ENCODE measurements at regions not wholly inside any gene's neighbourhood (a gene's known extent, or its start where the extent isn't known, plus 50 kb on each side); places are given as distances from the start of the nearest gene placed in this dataset.

DNA sequence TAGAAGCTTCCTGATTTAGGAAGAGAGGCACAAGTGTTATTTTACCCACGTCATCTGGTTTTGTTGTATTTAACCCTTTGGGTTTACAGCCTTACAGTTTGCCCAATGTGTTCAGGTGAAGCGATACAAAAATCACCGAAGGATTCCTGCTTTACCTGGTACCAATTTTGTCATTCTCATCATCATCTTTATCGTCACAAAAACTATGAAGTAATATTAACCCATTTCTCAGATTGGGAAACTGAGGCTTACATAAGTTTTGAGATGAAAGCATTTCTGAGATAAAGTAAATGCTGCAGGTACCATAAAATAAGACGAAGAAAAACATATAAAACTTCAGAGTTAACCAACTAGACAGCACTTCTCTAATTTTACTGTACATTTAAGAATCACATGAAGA lies 370.6 kb upstream of the OR4E1 start:
- in situ Hi-C loops (cut with MboI; ENCODE audit: low pct_unique_long_range_greater_than_20kb, low sequenced_read_pairs, unreplicated experiment) = no loop called here
- no peak for DNase-seq (ENCODE audit: low spot score)
- TF ChIP-seq, protein P1, sequence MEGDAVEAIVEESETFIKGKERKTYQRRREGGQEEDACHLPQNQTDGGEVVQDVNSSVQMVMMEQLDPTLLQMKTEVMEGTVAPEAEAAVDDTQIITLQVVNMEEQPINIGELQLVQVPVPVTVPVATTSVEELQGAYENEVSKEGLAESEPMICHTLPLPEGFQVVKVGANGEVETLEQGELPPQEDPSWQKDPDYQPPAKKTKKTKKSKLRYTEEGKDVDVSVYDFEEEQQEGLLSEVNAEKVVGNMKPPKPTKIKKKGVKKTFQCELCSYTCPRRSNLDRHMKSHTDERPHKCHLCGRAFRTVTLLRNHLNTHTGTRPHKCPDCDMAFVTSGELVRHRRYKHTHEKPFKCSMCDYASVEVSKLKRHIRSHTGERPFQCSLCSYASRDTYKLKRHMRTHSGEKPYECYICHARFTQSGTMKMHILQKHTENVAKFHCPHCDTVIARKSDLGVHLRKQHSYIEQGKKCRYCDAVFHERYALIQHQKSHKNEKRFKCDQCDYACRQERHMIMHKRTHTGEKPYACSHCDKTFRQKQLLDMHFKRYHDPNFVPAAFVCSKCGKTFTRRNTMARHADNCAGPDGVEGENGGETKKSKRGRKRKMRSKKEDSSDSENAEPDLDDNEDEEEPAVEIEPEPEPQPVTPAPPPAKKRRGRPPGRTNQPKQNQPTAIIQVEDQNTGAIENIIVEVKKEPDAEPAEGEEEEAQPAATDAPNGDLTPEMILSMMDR (IDR thresholded peaks at IDR 0.05; ENCODE audit: extremely low read depth, insufficient read depth, missing control alignments) = no peak

DNA sequence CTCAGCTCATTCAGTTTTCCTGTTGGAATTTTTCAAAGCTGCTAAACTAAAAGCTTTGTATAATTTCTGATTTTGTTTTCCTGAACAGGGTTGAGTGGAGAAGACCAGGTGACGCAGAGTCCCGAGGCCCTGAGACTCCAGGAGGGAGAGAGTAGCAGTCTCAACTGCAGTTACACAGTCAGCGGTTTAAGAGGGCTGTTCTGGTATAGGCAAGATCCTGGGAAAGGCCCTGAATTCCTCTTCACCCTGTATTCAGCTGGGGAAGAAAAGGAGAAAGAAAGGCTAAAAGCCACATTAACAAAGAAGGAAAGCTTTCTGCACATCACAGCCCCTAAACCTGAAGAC lies 367.1 kb upstream of the OR4E1 start:
- TF ChIP-seq, protein P1 (IDR thresholded peaks at IDR 0.05; ENCODE audit: extremely low read depth, insufficient read depth, missing control alignments) = no peak
- in situ Hi-C loops (cut with MboI; ENCODE audit: low pct_unique_long_range_greater_than_20kb, low sequenced_read_pairs, unreplicated experiment) = no loop called here

DNA sequence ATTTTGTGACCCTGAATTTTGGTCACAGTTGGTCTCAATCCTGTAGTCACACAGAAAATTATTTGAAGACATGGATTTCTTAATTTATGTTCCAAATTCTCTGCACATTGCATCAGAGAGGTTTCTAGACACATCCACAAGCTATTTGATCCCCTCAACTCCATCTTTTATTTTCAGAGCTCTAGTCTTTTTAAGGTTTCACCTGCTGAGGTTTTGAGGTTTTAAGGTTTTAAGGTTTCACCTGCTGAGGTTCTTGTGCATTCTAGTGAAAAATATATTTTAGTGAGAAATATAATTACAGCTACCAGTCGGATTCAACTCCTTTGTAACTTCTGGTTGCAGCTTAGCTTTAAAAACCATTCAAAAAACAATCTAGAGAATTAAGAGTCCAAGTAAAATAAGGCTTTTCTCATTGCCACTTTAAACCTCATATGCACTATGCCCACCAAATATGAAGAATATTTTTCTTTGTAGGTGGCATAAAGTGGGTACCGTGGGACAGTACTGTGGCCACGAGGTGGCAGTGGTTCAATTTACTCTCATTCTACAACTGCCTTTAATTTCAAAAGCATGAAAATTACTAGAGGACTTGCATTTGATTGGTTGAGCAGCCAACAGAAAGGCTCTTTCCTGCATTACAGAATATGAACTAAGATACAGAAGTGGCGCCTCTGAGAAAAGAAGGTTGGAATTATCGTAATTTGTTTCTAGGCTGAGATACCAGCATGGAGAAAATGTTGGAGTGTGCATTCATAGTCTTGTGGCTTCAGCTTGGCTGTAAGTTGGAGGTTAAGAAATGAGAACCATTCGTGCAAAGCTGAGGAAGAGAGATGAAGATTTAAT lies 366.5 kb upstream of the OR4E1 start:
- DNase-seq (ENCODE audit: low spot score) = no peak
- TF ChIP-seq, protein P1 (IDR thresholded peaks at IDR 0.05; ENCODE audit: extremely low read depth, insufficient read depth, missing control alignments) = peak; percentile 51
- in situ Hi-C loops (cut with MboI; ENCODE audit: low pct_unique_long_range_greater_than_20kb, low sequenced_read_pairs, unreplicated experiment) = no loop called here

More for the DNA sequence above, 367.1 kb upstream of the OR4E1 start:
- no peak for DNase-seq (ENCODE audit: low spot score)

DNA sequence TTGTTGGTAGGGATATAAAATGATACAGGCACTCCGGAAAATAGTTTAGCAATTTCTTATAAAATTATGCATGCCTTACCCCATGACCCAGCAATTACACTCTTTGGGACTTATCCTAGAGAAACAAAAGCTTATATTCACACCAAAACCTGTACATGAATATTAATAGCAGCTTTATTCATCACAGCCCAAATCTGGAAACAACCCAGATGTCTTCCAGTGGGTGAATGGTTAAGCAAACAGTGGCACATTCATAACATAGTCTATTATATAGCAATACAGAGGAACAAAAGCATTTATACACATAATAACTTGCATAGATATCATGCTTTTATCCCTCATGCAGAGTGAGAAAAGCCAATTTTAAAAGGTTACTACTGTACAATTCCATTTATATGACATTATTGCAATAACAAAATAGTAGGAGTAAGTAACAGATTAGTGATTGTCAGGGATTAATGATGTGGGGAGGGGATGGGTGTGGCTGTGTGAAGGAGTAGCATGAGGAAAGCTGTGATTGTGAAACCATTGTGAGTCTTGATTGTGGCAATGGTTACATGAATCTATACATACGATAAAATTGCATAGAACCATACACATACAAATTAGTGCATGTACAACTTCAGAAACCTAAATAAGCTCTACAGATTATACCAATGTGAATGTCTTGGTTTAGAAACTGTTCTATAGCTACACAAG lies 363.1 kb upstream of the OR4E1 start:
- TF ChIP-seq, protein P1 (IDR thresholded peaks at IDR 0.05; ENCODE audit: extremely low read depth, insufficient read depth, missing control alignments) = no peak
- no peak for DNase-seq (ENCODE audit: low spot score)
- in situ Hi-C loops (cut with MboI; ENCODE audit: low pct_unique_long_range_greater_than_20kb, low sequenced_read_pairs, unreplicated experiment) = no loop called here

DNA sequence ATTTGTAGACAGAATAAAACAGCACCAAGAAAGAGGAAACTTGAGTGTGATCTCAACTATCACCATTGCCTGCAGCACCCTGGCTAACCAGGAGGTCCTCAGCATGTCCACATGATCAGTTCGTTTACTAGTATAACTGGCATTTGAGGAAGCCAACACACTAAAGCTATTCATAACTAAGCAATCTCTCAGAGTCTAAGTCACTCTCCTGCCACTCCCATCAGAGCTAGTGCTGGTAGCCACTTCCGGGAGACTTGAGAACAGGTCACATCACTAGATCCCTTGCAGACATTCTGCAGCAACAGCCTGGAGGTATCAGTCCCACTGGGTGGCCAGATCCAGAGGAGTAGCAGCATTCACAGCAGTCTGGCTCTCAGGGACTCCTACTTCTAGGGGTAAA lies 352.9 kb upstream of the OR4E1 start:
- TF ChIP-seq, protein P1 (IDR thresholded peaks at IDR 0.05; ENCODE audit: extremely low read depth, insufficient read depth, missing control alignments) = no peak
- in situ Hi-C loops (cut with MboI; ENCODE audit: low pct_unique_long_range_greater_than_20kb, low sequenced_read_pairs, unreplicated experiment) = no loop called here
- DNase-seq (ENCODE audit: low spot score) = no peak

DNA sequence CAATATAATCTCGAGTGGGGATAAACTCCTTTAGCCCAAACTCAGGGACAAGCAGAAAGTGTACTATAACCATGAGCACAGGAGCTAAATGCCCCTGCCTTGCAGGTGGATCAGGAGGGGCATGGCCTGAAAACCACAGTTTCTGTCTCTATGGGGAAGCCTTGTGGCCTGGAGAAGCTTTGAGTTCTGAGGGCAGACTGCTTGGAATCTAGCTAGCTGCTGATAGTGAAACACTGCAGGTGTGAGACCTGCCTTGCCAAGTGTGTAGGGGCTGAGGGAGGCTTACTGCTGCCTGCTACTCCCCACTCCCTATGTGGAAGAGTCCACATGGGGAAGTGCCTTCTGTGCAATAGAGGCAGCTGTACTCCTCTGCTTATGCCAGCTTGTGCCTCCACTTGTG lies 352.3 kb upstream of the OR4E1 start:
- TF ChIP-seq, protein P1 (IDR thresholded peaks at IDR 0.05; ENCODE audit: extremely low read depth, insufficient read depth, missing control alignments) = no peak
- DNase-seq (ENCODE audit: low spot score) = no peak
- in situ Hi-C loops (cut with MboI; ENCODE audit: low pct_unique_long_range_greater_than_20kb, low sequenced_read_pairs, unreplicated experiment) = no loop called here

All from GM13977 (cell line).